ENCODE measurements at regions not wholly inside any gene's neighbourhood (a gene's known extent, or its start where the extent isn't known, plus 50 kb on each side); places are given as distances from the start of the nearest gene placed in this dataset.

- TF ChIP-seq CTCF (IDR thresholded peaks at IDR 0.05; ENCODE audit: borderline replicate concordance, extremely low read depth, low read length, poor library complexity, severe bottlenecking) (no peak), EZH2 (IDR thresholded peaks at IDR 0.05; ENCODE audit: borderline replicate concordance, low read depth, low read length, severe bottlenecking) (no peak)
Observed at GRCh38 chr7:124426621-124427020, 339.0 kb downstream of the GPR37 start.
